K562 (cell line): ENCODE measurements at regions not wholly inside any gene's neighbourhood (a gene's known extent, or its start where the extent isn't known, plus 50 kb on each side); places are given as distances from the start of the nearest gene placed in this dataset.

Experiments used
- ATAC-seq: fragments of 200-7000 bp; cut with Tn5 transposase; 3 replicates; pipeline ENCODE4 v1.9.1; 2020; ENCODE audit warnings: moderate library complexity
- BruUV-seq: library from RNA; stranded (reverse); fragments of 400-500 nt; replicated peaks from 2 replicates; lab custom pipeline; 2021; lab: Mats Ljungman, UMichigan
- CTCF ChIA-PET: fragments of 300-600 bp; formaldehyde crosslinking; extraction: SDS; loops from one replicate; lab custom pipeline; 2021; ENCODE audit warnings: low intra/inter-chr PET ratio; lab: Yijun Ruan, JAX
- POLR2A ChIA-PET: fragments of 300-600, 350-650 bp; sonication (Branson Sonifier 250); formaldehyde crosslinking; extraction: SDS; loops from one replicate; lab custom pipeline; 2021; ENCODE audit warnings: antibody characterized with exemption, inconsistent platforms; lab: Yijun Ruan, JAX
- DNase-seq, 4 experiments: peaks; one replicate each; pipeline versions ENCODE4 v3.0.0 to v3.0.0-alpha.2; 2011 to 2018; ENCODE audit warnings: low spot score in 3 of 4, mixed read lengths in 3 of 4; ENCODE audit errors: extremely low read depth in 1 of 4
- FAIRE-seq: peaks from 2 replicates; lab custom pipeline; 2011; peaks lifted over from hg19 to GRCh38; lab: Jason Lieb, UNC
- H2AFZ ChIP-seq: 2 replicates; pipeline ENCODE4 v1.6.0; 2011; ENCODE audit warnings: low read depth, low read length, control low read depth, inconsistent platforms
- H3K27ac ChIP-seq: fragments of 200-600 bp; 3 replicates; pipeline ENCODE4 v1.8.0; 2011; ENCODE audit warnings: low read depth, mild to moderate bottlenecking, control low read depth, inconsistent platforms, low read length, moderate library complexity, mixed read lengths; ENCODE audit errors: extremely low read depth
- H3K27me3 ChIP-seq, 2 experiments: fragments of 300-600 bp in 1 of 2; 2 replicates in 1 of 2; 3 replicates in 1 of 2; pipeline versions ENCODE4 v1.6.0 to v1.8.0; 2011; ENCODE audit warnings: inconsistent platforms in 2 of 2, low read length in 2 of 2, mild to moderate bottlenecking in 1 of 2, mixed read lengths in 1 of 2, moderate library complexity in 1 of 2; ENCODE audit not compliant: control insufficient read depth in 2 of 2, insufficient read depth in 2 of 2
- H3K36me3 ChIP-seq: fragments of 300-600 bp; 3 replicates; pipeline ENCODE4 v1.8.0; 2011; ENCODE audit warnings: mild to moderate bottlenecking, low read length, inconsistent platforms; ENCODE audit not compliant: control insufficient read depth, insufficient read depth
- H3K4me1 ChIP-seq, 2 experiments: fragments of 200-600 bp in 1 of 2; replicated peaks in 1 of 2; 2 replicates in 1 of 2; 3 replicates in 1 of 2; pipeline versions ENCODE4 v1.5.1 to v1.8.0; 2011; ENCODE audit warnings: inconsistent platforms in 2 of 2, low read length in 2 of 2, mild to moderate bottlenecking in 1 of 2, mixed read lengths in 1 of 2, moderate library complexity in 1 of 2; ENCODE audit not compliant: control insufficient read depth in 2 of 2, insufficient read depth in 2 of 2
- H3K4me2 ChIP-seq: 2 replicates; pipeline ENCODE4 v1.6.1; 2011; ENCODE audit warnings: low read length, control low read depth, inconsistent platforms, mixed read lengths; ENCODE audit not compliant: insufficient read depth
- H3K4me3 ChIP-seq: fragments of 200-600 bp; sonication (generic), shearing (Covaris generic); 2 replicates; pipeline ENCODE4 v1.5.1; 2016; ENCODE audit warnings: control low read depth, inconsistent platforms
- H3K79me2 ChIP-seq: fragments of 200-600 bp; 3 replicates; pipeline ENCODE4 v1.8.0; 2011; ENCODE audit warnings: low read length, inconsistent platforms; ENCODE audit not compliant: control insufficient read depth, insufficient read depth
- H3K9ac ChIP-seq, 2 experiments: 2 replicates each; pipeline versions ENCODE4 v1.6.0 to v1.6.1; 2011; ENCODE audit warnings: low read depth in 2 of 2, low read length in 2 of 2, control low read depth in 1 of 2, inconsistent platforms in 1 of 2, mild to moderate bottlenecking in 1 of 2, mixed read lengths in 1 of 2; ENCODE audit not compliant: insufficient read depth in 1 of 2
- H3K9me1 ChIP-seq: one replicate; pipeline ENCODE4 v1.6.0; 2011; ENCODE audit warnings: inconsistent platforms, mild to moderate bottlenecking, low read length, moderate library complexity; ENCODE audit not compliant: control insufficient read depth, insufficient read depth
- H3K9me3 ChIP-seq: replicated peaks from 2 replicates; pipeline ENCODE4 v1.5.1; 2011; ENCODE audit warnings: low read depth, low read length, inconsistent platforms; ENCODE audit not compliant: control insufficient read depth, insufficient read depth
- H4K20me1 ChIP-seq: replicated peaks from 2 replicates; pipeline ENCODE4 v1.6.1; 2011; ENCODE audit warnings: low read length, inconsistent platforms, mixed read lengths; ENCODE audit not compliant: control insufficient read depth, insufficient read depth
- ELF2 ChIP-seq: fragments of 250-450 bp; sonication (Bioruptor Pico); IDR thresholded peaks from 2 replicates; pipeline ENCODE4 v1.5.0; 2021; ENCODE audit warnings: mild to moderate bottlenecking
- FOXJ2 ChIP-seq: fragments of 200-800 bp; sonication (Bioruptor generic); IDR thresholded peaks from 2 replicates; pipeline ENCODE4 v1.6.1; 2016; ENCODE audit warnings: missing genetic modification characterization, missing compliant biosample characterization
- FOXP1 ChIP-seq: sonication (generic); formaldehyde crosslinking; IDR thresholded peaks from 2 replicates; pipeline ENCODE4 v1.8.0; 2022; ENCODE audit warnings: mild to moderate bottlenecking, missing genetic modification reagents
- LCOR ChIP-seq: sonication (generic); formaldehyde crosslinking; IDR thresholded peaks from 2 replicates; pipeline ENCODE4 v1.8.0; 2022; ENCODE audit warnings: mild to moderate bottlenecking, missing genetic modification reagents
- MTA3 ChIP-seq: fragments of 450-650 bp; formaldehyde crosslinking; IDR thresholded peaks from 2 replicates; pipeline ENCODE4 v1.6.1; 2017; ENCODE audit warnings: mild to moderate bottlenecking, borderline replicate concordance
- NRF1 ChIP-seq, 2 experiments: fragments of 450-650 bp; IDR thresholded peaks in 1 of 2; conservative IDR thresholded peaks in 1 of 2; 2 replicates each; pipeline ENCODE4 v1.6.1; 2014; ENCODE audit warnings: mild to moderate bottlenecking in 2 of 2
- TSC22D4 ChIP-seq: fragments of 450-650 bp; IDR thresholded peaks from 2 replicates; pipeline ENCODE4 v1.6.1; 2016; ENCODE audit warnings: missing genetic modification characterization, missing biosample characterization, control low read depth
- ZNF24 ChIP-seq: fragments of 450-650 bp; IDR thresholded peaks from 2 replicates; pipeline ENCODE4 v1.6.1; 2016
- ZNF830 ChIP-seq: fragments of 250-450 bp; sonication (Bioruptor Pico); IDR thresholded peaks from 2 replicates; pipeline ENCODE4 v1.5.0; 2021; ENCODE audit warnings: mild to moderate bottlenecking
- WGBS: fragments of 100-300 bp; shearing (Covaris generic); methylation state at CpG from one replicate; pipeline ENCODE4 v1.1.6; 2016; ENCODE audit warnings: low coverage, mixed read lengths; ENCODE audit not compliant: insufficient coverage; ENCODE audit errors: missing lambda C conversion rate; 5-methylcytosine and 5-hydroxymethylcytosine counted together
- in situ Hi-C: fragments of 300-500 bp; cut with MboI; formaldehyde crosslinking; loops from 4 replicates; pipeline ENCODE4 v1.15.0; 2018; ENCODE audit warnings: inconsistent platforms, mixed read lengths
- intact Hi-C: fragments of 100-400 bp; cut with micrococcal nuclease; formaldehyde crosslinking; loops from 2 replicates; pipeline ENCODE4 v1.14.2; 2022
- TF ChIP-seq, protein P1 (sequence below): IDR thresholded peaks from 2 replicates; pipeline ENCODE4 v1.6.1; 2014; ENCODE audit warnings: antibody characterized with exemption
- TF ChIP-seq, protein P2 (sequence below): fragments of 200-800 bp; sonication (Bioruptor generic); IDR thresholded peaks from 2 replicates; pipeline ENCODE4 v1.6.1; 2016; ENCODE audit warnings: missing genetic modification characterization, missing compliant biosample characterization
- TF ChIP-seq, protein P3 (sequence below): sonication (generic); formaldehyde crosslinking; IDR thresholded peaks from 2 replicates; pipeline ENCODE4 v1.5.0; 2020; ENCODE audit warnings: missing genetic modification reagents
- TF ChIP-seq, protein P4 (sequence below): fragments of 450-650 bp; IDR thresholded peaks from one replicate; pipeline ENCODE4 v1.6.1; 2018; ENCODE audit warnings: mild to moderate bottlenecking, moderate library complexity; ENCODE audit not compliant: partially characterized antibody
- TF ChIP-seq, protein P5 (sequence below): fragments of 250-450 bp; sonication (Bioruptor Pico); IDR thresholded peaks from 2 replicates; pipeline ENCODE4 v1.8.0; 2021; ENCODE audit warnings: moderate library complexity, mild to moderate bottlenecking, inconsistent platforms

DNA sequence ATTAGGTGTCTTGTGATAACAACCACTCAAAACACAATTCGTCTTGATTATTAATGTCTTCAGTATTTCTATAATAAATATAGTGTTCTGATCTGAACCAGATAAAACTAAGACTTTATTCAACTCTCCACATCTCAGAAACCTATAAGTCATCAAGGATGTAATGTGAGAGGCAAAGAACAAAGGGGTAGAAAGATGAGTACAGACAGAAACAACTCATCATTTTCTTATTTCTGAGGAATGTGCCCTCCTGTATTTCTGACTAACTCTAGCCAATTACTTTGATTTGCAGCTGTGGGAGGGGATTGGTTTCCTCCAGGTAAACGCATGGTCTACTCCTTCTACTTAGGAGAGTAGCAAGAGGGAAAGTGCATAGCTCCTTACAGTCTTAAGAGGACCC lies 73.7 kb upstream of the ST6GALNAC5 start:
- no peaks in the 10 kb centered on the region for H3K9me3 ChIP-seq
- H3K9me1 ChIP-seq, result no peaks in the 10 kb centered on the region
- in situ Hi-C loops, result no loop called here
- ChIA-PET POLR2A (no interaction called here), CTCF (no interaction called here)
- no peak for FAIRE-seq
- H3K27me3 ChIP-seq, result no peaks in the 10 kb centered on the region
- 0% methylated on average over 2 of the region's 2 CpGs for WGBS
- no peak overlapping the region for H3K27ac ChIP-seq
- H4K20me1 ChIP-seq, result no peaks in the 10 kb centered on the region
- intact Hi-C loops, result no loop called here
- H3K9ac ChIP-seq, result no peak overlapping the region
- H2AFZ ChIP-seq, result no peak overlapping the region
- no peak overlapping the region for H3K4me3 ChIP-seq
- no peak for ATAC-seq
- DNase-seq, result no peak
- no peaks in the 10 kb centered on the region for H3K36me3 ChIP-seq
- no peaks in the 10 kb centered on the region for H3K4me1 ChIP-seq
- no TSS peak for BruUV-seq
- H3K79me2 ChIP-seq, result no peaks in the 10 kb centered on the region
- no peak overlapping the region for H3K4me2 ChIP-seq
- TF ChIP-seq MTA3 (no peak), ELF2 (CRISPR knock-in tag) (no peak), LCOR (CRISPR knock-in tag) (no peak), NRF1 (conservative IDR thresholded peaks at IDR 0.05 in 1 of 2, IDR thresholded peaks at IDR 0.05 in 1 of 2) (no peak), FOXJ2 (tag) (no peak), ZNF24 (no peak), FOXP1 (CRISPR knock-in tag) (no peak), ZNF830 (CRISPR knock-in tag) (no peak), TSC22D4 (tag) (no peak)
- TF ChIP-seq, protein P1, sequence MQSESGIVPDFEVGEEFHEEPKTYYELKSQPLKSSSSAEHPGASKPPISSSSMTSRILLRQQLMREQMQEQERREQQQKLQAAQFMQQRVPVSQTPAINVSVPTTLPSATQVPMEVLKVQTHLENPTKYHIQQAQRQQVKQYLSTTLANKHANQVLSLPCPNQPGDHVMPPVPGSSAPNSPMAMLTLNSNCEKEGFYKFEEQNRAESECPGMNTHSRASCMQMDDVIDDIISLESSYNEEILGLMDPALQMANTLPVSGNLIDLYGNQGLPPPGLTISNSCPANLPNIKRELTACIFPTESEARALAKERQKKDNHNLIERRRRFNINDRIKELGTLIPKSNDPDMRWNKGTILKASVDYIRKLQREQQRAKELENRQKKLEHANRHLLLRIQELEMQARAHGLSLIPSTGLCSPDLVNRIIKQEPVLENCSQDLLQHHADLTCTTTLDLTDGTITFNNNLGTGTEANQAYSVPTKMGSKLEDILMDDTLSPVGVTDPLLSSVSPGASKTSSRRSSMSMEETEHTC, result no peak
- TF ChIP-seq, protein P2, sequence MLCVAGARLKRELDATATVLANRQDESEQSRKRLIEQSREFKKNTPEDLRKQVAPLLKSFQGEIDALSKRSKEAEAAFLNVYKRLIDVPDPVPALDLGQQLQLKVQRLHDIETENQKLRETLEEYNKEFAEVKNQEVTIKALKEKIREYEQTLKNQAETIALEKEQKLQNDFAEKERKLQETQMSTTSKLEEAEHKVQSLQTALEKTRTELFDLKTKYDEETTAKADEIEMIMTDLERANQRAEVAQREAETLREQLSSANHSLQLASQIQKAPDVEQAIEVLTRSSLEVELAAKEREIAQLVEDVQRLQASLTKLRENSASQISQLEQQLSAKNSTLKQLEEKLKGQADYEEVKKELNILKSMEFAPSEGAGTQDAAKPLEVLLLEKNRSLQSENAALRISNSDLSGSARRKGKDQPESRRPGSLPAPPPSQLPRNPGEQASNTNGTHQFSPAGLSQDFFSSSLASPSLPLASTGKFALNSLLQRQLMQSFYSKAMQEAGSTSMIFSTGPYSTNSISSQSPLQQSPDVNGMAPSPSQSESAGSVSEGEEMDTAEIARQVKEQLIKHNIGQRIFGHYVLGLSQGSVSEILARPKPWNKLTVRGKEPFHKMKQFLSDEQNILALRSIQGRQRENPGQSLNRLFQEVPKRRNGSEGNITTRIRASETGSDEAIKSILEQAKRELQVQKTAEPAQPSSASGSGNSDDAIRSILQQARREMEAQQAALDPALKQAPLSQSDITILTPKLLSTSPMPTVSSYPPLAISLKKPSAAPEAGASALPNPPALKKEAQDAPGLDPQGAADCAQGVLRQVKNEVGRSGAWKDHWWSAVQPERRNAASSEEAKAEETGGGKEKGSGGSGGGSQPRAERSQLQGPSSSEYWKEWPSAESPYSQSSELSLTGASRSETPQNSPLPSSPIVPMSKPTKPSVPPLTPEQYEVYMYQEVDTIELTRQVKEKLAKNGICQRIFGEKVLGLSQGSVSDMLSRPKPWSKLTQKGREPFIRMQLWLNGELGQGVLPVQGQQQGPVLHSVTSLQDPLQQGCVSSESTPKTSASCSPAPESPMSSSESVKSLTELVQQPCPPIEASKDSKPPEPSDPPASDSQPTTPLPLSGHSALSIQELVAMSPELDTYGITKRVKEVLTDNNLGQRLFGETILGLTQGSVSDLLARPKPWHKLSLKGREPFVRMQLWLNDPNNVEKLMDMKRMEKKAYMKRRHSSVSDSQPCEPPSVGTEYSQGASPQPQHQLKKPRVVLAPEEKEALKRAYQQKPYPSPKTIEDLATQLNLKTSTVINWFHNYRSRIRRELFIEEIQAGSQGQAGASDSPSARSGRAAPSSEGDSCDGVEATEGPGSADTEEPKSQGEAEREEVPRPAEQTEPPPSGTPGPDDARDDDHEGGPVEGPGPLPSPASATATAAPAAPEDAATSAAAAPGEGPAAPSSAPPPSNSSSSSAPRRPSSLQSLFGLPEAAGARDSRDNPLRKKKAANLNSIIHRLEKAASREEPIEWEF (CRISPR knock-in tag), result no peak
- TF ChIP-seq, protein P3, sequence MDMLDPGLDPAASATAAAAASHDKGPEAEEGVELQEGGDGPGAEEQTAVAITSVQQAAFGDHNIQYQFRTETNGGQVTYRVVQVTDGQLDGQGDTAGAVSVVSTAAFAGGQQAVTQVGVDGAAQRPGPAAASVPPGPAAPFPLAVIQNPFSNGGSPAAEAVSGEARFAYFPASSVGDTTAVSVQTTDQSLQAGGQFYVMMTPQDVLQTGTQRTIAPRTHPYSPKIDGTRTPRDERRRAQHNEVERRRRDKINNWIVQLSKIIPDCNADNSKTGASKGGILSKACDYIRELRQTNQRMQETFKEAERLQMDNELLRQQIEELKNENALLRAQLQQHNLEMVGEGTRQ (CRISPR knock-in tag), result no peak
- TF ChIP-seq, protein P4, sequence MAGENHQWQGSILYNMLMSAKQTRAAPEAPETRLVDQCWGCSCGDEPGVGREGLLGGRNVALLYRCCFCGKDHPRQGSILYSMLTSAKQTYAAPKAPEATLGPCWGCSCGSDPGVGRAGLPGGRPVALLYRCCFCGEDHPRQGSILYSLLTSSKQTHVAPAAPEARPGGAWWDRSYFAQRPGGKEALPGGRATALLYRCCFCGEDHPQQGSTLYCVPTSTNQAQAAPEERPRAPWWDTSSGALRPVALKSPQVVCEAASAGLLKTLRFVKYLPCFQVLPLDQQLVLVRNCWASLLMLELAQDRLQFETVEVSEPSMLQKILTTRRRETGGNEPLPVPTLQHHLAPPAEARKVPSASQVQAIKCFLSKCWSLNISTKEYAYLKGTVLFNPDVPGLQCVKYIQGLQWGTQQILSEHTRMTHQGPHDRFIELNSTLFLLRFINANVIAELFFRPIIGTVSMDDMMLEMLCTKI, result no peak
- TF ChIP-seq, protein P5, sequence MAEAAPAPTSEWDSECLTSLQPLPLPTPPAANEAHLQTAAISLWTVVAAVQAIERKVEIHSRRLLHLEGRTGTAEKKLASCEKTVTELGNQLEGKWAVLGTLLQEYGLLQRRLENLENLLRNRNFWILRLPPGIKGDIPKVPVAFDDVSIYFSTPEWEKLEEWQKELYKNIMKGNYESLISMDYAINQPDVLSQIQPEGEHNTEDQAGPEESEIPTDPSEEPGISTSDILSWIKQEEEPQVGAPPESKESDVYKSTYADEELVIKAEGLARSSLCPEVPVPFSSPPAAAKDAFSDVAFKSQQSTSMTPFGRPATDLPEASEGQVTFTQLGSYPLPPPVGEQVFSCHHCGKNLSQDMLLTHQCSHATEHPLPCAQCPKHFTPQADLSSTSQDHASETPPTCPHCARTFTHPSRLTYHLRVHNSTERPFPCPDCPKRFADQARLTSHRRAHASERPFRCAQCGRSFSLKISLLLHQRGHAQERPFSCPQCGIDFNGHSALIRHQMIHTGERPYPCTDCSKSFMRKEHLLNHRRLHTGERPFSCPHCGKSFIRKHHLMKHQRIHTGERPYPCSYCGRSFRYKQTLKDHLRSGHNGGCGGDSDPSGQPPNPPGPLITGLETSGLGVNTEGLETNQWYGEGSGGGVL (CRISPR knock-in tag), result no peak
